GM12872 (cell line): ENCODE measurements at regions not wholly inside any gene's neighbourhood (a gene's known extent, or its start where the extent isn't known, plus 50 kb on each side); places are given as distances from the start of the nearest gene placed in this dataset.

Experiments used
- CTCF ChIP-seq: IDR thresholded peaks from 3 replicates; pipeline ENCODE4 v1.5.1; 2011; ENCODE audit warnings: low read depth, mild to moderate bottlenecking, low read length, moderate library complexity; ENCODE audit not compliant: insufficient read depth

GRCh38 chr12:105445649-105446048 lies 115.2 kb downstream of the C12orf75 start:
- TF ChIP-seq CTCF, result no peak

- TF ChIP-seq CTCF, result no peak
Observed at GRCh38 chr12:105449431-105449830, 118.9 kb downstream of the C12orf75 start.

GRCh38 chr12:105451211-105451610 lies 120.7 kb downstream of the C12orf75 start:
- no peak for TF ChIP-seq CTCF

- TF ChIP-seq CTCF, result no peak
Observed at GRCh38 chr12:105451798-105452197, 121.3 kb downstream of the C12orf75 start.

GRCh38 chr12:105453316-105453715 lies 122.8 kb downstream of the C12orf75 start:
- TF ChIP-seq CTCF, result no peak

GRCh38 chr12:105454688-105455087 lies 124.2 kb downstream of the C12orf75 start:
- no peak for TF ChIP-seq CTCF

- no peak for TF ChIP-seq CTCF
Observed at GRCh38 chr12:105455261-105455660, 124.8 kb downstream of the C12orf75 start.

GRCh38 chr12:105457026-105457425 lies 126.5 kb downstream of the C12orf75 start:
- TF ChIP-seq CTCF, result no peak
